ENCODE measurements at regions not wholly inside any gene's neighbourhood (a gene's known extent, or its start where the extent isn't known, plus 50 kb on each side); places are given as distances from the start of the nearest gene placed in this dataset.

DNA sequence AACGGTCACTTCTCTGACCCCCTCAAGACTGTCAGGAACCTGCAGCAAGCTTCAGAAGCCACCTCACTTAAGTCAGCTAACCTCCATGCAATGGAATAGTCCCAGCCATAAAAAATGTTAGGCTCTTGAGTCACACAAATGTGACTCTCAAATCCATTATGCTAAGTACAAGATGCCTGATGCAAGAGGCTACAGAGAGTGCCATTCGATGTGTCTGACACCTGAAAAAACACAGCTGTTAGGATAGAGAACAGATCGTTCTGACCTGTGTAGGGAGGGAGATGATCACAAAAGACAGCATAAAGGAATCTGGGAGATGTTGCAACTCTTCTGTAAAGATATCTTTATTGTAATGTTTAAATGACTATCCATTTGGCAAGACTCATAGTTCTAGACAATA lies 712.4 kb downstream of the TBC1D22A start:
- TF ChIP-seq POLR2AphosphoS5 (IDR thresholded peaks at IDR 0.05) (peak in 2 of 4 donors; percentile 32 to 68), POLR2A (IDR thresholded peaks at IDR 0.05) (no peak)
- TF ChIP-seq, protein P1, sequence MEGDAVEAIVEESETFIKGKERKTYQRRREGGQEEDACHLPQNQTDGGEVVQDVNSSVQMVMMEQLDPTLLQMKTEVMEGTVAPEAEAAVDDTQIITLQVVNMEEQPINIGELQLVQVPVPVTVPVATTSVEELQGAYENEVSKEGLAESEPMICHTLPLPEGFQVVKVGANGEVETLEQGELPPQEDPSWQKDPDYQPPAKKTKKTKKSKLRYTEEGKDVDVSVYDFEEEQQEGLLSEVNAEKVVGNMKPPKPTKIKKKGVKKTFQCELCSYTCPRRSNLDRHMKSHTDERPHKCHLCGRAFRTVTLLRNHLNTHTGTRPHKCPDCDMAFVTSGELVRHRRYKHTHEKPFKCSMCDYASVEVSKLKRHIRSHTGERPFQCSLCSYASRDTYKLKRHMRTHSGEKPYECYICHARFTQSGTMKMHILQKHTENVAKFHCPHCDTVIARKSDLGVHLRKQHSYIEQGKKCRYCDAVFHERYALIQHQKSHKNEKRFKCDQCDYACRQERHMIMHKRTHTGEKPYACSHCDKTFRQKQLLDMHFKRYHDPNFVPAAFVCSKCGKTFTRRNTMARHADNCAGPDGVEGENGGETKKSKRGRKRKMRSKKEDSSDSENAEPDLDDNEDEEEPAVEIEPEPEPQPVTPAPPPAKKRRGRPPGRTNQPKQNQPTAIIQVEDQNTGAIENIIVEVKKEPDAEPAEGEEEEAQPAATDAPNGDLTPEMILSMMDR (IDR thresholded peaks at IDR 0.05): no peak
